ENCODE measurements at regions not wholly inside any gene's neighbourhood (a gene's known extent, or its start where the extent isn't known, plus 50 kb on each side); places are given as distances from the start of the nearest gene placed in this dataset.
"Not testable (repeated sequence)": the region's sequence is repeated elsewhere in the genome, so short reads cannot be mapped to it uniquely, and the experiment has no call there.

- not testable (repeated sequence) for DNase-seq, ATAC-seq
These were observed 530.1 kb downstream of the SLC6A15 start for GRCh38 chr12:84382486-84382885.

GRCh38 chr12:84376320-84376719 is 536.3 kb downstream of the SLC6A15 start:
- ATAC-seq (no peak), DNase-seq (no peak)

GRCh38 chr12:84375449-84376170 is 537.0 kb downstream of the SLC6A15 start:
- no peak for DNase-seq
- ATAC-seq, result no peak

GRCh38 chr12:84362552-84362897 is 550.1 kb downstream of the SLC6A15 start:
- ATAC-seq (no peak), DNase-seq (no peak)

GRCh38 chr12:84361651-84362551 is 550.7 kb downstream of the SLC6A15 start:
- DNase-seq, result no peak
- no peak for ATAC-seq

GRCh38 chr12:84357314-84357713 is 555.3 kb downstream of the SLC6A15 start:
- no peak for DNase-seq
- no peak for ATAC-seq

GRCh38 chr12:84356224-84356623 is 556.4 kb downstream of the SLC6A15 start:
- DNase-seq (no peak), ATAC-seq (no peak)

- no peak for ATAC-seq
- no peak for DNase-seq
These were observed 557.0 kb downstream of the SLC6A15 start for GRCh38 chr12:84355561-84355960.

- ATAC-seq (peak; percentile 19), DNase-seq (no peak)
These were observed 564.0 kb downstream of the SLC6A15 start for GRCh38 chr12:84348582-84348981.

- DNase-seq, result no peak
- ATAC-seq, result no peak
These were observed 571.0 kb downstream of the SLC6A15 start for GRCh38 chr12:84341467-84342193.

- no peak for DNase-seq
- ATAC-seq, result no peak
These were observed 576.4 kb downstream of the SLC6A15 start for GRCh38 chr12:84336231-84336630.

GRCh38 chr12:84329938-84330337 is 582.7 kb downstream of the SLC6A15 start:
- DNase-seq (no peak), ATAC-seq (no peak)

- no peak for DNase-seq
- ATAC-seq, result no peak
These were observed 596.7 kb downstream of the SLC6A15 start for GRCh38 chr12:84315926-84316325.

GRCh38 chr12:84313323-84313675 is 599.3 kb downstream of the SLC6A15 start:
- ATAC-seq, result no peak
- no peak for DNase-seq

GRCh38 chr12:84308211-84308610 is 604.4 kb downstream of the SLC6A15 start:
- DNase-seq (no peak), ATAC-seq (no peak)

GRCh38 chr12:84305144-84305543 is 607.5 kb downstream of the SLC6A15 start:
- ATAC-seq, result no peak
- DNase-seq, result no peak

- ATAC-seq (no peak), DNase-seq (no peak)
These were observed 618.4 kb downstream of the SLC6A15 start for GRCh38 chr12:84294246-84294645.

GRCh38 chr12:84290168-84290567 is 622.4 kb downstream of the SLC6A15 start:
- ATAC-seq (no peak), DNase-seq (no peak)

GRCh38 chr12:84277986-84278385 is 634.6 kb downstream of the SLC6A15 start:
- DNase-seq, result no peak
- ATAC-seq, result no peak

GRCh38 chr12:84276215-84276614 is 636.4 kb downstream of the SLC6A15 start:
- no peak for DNase-seq
- no peak for ATAC-seq

- ATAC-seq (no peak), DNase-seq (no peak)
These were observed 640.3 kb downstream of the SLC6A15 start for GRCh38 chr12:84272324-84272723.

GRCh38 chr12:84270470-84271140 is 642.0 kb downstream of the SLC6A15 start:
- ATAC-seq, result no peak
- no peak for DNase-seq
